Glomerular visceral epithelial cell (primary cell): ENCODE measurements at regions not wholly inside any gene's neighbourhood (a gene's known extent, or its start where the extent isn't known, plus 50 kb on each side); places are given as distances from the start of the nearest gene placed in this dataset.

ENCODE experiments used
- DNase-seq: peaks from one replicate; pipeline ENCODE4 v3.0.0-alpha.2; 2016; ENCODE audit errors: extremely low spot score

DNA sequence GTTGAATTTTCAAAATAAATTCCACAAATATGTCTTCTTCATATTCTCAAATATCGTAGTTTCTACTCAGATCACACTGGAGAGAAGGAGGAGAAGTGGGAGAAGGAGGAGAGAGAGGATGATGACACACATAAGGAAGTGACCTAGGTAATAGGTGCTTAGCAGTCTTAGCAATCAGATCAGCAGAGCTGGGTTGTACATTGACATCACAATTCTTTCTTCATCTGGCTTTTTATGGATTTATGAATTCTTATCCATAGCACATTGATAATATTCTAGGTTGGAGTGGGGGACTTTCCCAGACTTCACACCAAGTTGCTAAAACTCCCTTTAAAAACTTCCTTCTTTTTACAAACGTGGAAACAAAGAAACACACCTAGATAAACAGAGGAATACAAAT, 86.9 kb downstream of the FGF9 start:
- DNase-seq = no peak

DNA sequence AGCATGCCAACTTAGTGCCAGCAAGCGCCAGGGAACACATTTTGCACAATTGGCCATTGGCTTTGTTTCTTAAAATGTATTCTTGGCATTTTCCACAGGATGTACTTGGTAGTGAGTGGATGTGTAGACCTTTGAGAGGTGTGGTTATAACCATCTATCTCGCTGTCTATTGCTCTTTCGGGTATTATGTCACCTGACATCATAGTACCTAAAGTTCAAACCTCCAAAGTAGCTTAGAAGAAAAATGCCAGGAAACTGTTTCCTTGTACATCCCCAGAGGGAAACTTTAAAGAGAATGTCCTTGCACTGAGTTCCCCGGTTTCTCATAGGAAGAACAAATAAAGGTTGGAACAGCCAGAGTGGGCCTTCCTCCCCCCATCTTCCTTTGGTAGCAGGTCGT, 87.6 kb downstream of the FGF9 start:
- DNase-seq = no peak

DNA sequence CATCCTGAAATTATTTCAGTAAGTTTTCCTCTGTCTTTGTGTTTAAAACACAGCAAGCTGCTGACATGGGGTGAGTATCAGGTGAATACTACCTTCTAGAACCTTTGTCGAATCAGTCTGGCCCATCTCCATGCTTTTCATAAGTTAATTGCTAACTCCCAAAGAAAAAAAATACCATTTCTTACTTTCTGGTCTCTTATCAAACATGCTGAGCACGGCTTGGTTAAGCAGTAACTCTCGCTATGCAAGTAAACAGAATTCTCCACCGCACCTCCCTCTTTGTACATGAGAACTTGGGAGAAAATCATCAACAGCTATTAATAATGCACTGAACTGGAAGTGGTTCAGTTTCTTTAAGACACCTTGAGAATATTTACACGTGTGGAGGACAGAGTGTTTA, 88.6 kb downstream of the FGF9 start:
- DNase-seq = no peak

GRCh38 chr13:21759911-21760310, 89.0 kb downstream of the FGF9 start:
- DNase-seq = no peak

- no peak for DNase-seq
Observed at GRCh38 chr13:21761770-21762169, 90.9 kb downstream of the FGF9 start.

DNA sequence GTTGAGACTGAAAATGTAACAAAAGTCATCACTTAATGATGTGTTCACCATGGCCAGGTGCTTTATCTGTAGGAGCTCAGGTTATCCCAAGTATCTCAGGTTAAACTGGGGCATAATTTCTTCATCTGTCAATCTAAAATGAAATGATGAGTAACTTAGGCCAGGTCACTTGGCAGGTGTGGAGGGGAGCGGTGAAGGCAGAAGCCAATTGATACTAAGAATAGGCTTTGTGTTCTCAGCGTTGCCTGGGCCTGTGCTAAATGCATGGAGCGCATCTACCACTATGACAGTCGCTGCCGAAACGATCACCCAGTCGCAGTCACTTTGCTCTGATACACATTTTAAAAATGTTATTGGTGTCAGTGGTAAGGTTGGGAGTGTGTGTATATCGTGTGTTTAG, 91.6 kb downstream of the FGF9 start:
- DNase-seq = no peak

GRCh38 chr13:21767032-21767431, 96.2 kb downstream of the FGF9 start:
- DNase-seq = no peak

GRCh38 chr13:21771075-21771474, 100.2 kb downstream of the FGF9 start:
- no peak for DNase-seq

DNA sequence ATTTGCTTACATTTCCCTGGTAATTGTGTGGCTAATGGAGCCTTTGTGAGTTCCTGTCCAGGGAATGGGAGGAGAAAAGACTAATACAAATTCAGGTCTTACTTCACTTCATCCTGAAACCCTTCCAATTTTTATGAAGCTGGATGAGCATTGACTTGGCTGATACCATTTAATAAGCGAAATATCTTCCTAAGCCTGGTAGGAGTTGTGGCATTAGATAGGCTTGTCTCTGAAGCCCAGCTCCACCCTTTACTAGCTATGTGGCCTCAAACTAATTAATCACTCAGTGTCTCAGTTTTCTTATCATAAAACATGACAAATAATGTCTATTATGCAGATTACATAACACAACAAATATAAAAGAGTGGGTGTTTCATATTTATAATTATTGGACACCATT, 106.3 kb downstream of the FGF9 start:
- DNase-seq = no peak

- no peak for DNase-seq
Observed at GRCh38 chr13:21777813-21778212, 106.9 kb downstream of the FGF9 start.

DNA sequence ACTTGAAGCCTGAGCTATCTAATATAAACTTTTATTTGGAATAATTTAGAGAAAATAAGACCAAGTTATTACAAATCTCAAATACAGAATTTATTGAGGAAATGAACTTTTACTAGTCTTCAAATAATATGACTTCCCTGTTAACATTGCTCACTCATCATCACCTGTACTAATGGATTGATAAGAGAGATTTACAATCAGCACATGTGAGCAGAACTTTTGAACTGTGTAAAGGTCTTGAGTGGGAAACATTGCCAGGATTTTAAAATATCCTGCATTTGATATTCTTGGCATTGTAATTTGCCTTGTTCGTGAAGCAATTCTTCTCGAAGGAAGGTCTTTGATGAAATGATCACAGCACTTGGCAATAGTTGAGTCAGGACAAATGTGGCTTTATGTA, 111.9 kb downstream of the FGF9 start:
- DNase-seq = no peak

GRCh38 chr13:21785990-21786389, 115.1 kb downstream of the FGF9 start:
- no peak for DNase-seq

GRCh38 chr13:21796066-21796465, 125.2 kb downstream of the FGF9 start:
- no peak for DNase-seq

DNA sequence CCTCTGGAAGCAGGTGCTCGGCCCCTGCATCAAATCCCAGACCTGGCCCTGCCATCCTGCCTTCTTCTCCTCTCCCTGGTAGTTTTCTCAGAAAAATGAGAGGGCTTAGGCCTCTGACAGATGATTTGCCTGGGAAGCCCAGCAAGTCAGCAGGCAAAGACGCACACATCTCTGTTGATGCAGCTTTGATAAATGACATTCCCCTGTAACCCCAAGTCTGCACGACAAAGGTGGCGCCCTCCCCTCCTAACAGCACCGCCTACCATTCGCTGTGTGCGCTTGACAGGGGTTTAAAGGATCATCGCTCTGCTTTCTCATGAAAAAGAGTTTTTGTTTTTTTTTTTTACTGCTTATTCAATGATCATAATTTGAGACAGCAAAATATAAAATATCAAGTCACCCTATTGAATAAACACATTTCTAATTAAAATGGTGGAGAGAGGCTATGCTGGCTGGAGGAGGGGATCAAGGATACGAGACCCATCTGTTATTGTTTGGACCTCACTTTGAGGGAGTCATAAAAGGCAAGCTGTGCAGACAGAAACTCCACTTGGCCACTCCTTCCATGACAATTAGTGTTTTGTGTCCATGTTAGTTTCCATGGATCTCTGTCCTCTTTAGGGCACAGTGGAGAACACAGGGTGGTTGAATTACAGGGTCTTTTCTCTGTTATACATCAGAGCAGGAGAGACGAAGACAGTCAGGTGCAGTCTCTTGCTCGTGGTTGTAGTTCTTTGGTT, 126.1 kb downstream of the FGF9 start:
- no peak for DNase-seq

DNA sequence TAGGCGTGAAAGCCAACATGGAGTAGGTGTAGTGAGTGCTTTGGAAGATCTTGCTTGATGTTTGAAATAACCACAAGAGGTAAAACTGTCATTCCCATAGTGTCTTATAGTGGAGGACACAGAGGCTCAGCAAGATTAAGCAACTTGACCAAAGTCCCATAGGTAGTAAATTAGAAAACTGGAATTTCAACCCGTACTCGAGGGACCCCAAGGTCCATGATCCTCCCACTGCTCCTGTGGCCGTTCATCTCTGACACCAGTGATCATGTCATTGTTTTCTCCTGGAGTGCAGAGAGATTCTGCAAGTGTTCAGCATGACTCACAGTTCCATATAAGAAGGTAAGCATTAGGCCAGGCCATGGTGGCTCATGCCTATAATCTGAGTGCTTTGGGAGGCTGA, 126.9 kb downstream of the FGF9 start:
- DNase-seq = no peak

- DNase-seq = no peak
Observed at GRCh38 chr13:21798181-21798580, 127.3 kb downstream of the FGF9 start.

GRCh38 chr13:21799671-21800070, 128.8 kb downstream of the FGF9 start:
- no peak for DNase-seq

- no peak for DNase-seq
Observed at GRCh38 chr13:21800837-21801616, 130.2 kb downstream of the FGF9 start.

GRCh38 chr13:21805733-21806132, 134.9 kb downstream of the FGF9 start:
- no peak for DNase-seq

DNA sequence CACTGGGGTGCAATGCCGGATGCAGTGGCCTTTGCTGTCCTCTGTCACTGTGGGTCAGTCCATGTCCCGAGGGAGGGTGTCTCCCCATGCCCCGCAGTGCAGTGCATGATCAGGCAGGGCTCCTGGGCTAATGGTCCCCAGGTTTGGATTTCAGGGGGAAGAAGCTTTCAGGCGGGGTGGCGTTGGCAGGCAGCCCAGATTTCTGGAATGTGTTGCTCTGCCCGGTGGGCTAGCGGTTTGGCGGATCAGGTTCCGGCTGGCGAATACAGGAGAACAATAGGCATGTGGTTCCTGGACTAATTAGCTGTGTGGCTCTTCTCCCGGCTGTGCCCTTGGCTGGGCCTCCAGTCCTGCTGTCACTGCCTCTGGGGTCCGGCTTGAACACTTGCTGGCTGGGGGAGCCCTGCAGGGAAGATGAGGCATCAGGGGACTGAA, 141.3 kb downstream of the FGF9 start:
- peak; percentile 57 for DNase-seq

DNA sequence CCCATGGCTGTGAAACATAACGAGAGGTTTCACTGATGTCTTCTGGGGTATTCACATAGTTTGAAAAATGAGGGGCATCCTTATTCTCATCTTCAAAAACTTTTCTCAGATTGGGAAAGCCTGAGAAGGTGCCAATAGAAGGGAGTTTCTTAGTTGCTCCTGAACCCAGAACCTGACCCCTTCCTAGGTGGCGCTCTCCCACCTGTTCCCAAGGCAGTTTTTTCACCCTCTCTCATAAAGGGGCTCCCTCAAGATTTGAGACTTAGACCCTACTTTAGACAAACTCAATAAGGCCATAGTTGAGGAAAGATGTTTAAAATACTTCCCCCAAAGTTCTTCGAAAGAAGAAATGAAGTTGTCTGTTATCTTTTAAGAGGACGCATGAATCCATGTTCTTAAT, 142.2 kb downstream of the FGF9 start:
- DNase-seq = no peak

- DNase-seq = no peak
Observed at GRCh38 chr13:21813844-21814243, 143.0 kb downstream of the FGF9 start.

DNA sequence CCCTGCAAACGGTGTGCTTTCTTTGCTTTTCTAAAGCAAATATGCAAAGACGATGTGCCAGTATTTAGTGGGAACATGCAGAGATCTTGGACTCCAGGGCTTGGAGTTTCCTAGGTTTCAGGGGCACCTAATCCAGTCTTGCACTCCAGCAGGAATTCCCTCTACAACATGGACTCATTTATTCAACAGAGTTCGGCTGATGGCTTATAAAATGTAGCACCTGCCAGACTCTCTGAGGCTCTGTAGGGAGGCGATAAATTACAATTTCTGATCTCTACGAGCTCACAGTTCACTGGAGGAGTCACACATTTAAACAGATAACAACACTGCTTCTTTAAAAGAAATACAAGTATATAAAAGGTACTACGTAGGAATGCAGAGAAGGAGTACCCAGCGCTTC, 143.7 kb downstream of the FGF9 start:
- no peak for DNase-seq
